Ovary (tissue), 3 donors: ENCODE measurements at regions not wholly inside any gene's neighbourhood (a gene's known extent, or its start where the extent isn't known, plus 50 kb on each side); places are given as distances from the start of the nearest gene placed in this dataset.

Experiments used
- CTCF ChIP-seq, 3 donors: fragments of 450-650 bp in 2 of 3; fragments of 200-600 bp in 1 of 3; IDR thresholded peaks; one replicate each; pipeline versions ENCODE4 v1.5.1 to v1.8.0; 2016 to 2022; ENCODE audit warnings: antibody characterized with exemption in 3 of 3, mild to moderate bottlenecking in 1 of 3
- POLR2A ChIP-seq: fragments of 450-650 bp; IDR thresholded peaks from one replicate; pipeline ENCODE4 v1.6.1; 2017; ENCODE audit warnings: antibody characterized with exemption, mild to moderate bottlenecking, moderate library complexity
- donor health status: DM: no; HTN: no; CAD: no.

GRCh38 chr13:43990829-43991228 lies 111.1 kb downstream of the LACC1 start:
- no peak for TF ChIP-seq CTCF (IDR thresholded peaks at IDR 0.05)
- TF ChIP-seq POLR2A = no peak
